ENCODE measurements at regions not wholly inside any gene's neighbourhood (a gene's known extent, or its start where the extent isn't known, plus 50 kb on each side); places are given as distances from the start of the nearest gene placed in this dataset.

GRCh38 chr4:126445596-126445995, 1130.8 kb downstream of the FAT4 start:
- intact Hi-C loops (cut with DNase I) = no loop called here
- no peak for DNase-seq

DNA sequence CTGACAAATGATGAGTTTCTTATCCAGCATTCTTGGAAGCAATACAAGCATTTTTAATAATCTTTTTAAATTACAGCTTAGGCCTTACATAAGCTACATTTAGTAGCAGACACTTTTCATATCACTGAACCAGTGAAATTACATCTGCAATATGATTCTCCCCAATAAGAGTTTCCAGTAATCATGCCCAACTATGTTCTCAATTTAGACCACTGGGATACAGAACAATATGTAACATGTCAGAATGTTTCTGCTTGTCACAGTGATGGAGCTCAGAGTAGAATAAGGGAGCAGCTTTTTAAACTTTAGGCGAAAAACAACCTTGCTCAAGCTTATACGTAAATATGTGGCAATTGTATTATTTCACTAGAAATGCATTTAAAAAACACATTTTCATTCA, 1132.2 kb downstream of the FAT4 start:
- Histone ChIP-seq H3K4me3 (no peak overlapping the region), H3K27ac (no peak overlapping the region), H3K27me3 (no peaks in the 10 kb centered on the region), H3K9me3 (replicated peaks in 1 of 3) (no peaks in the 10 kb centered on the region), H3K36me3 (replicated peaks in 1 of 2) (no peaks in the 10 kb centered on the region), H3K4me1 (replicated peaks in 1 of 2) (no peaks in the 10 kb centered on the region)
- intact Hi-C loops (cut with DNase I) = no loop called here
- DNase-seq = no peak
- WGBS, 4 donors = 81 to 85% (median 84%) methylated on average over 2 of the region's 2 CpGs
- TF ChIP-seq POLR2A (IDR thresholded peaks at IDR 0.05) = no peak
- TF ChIP-seq CTCF (IDR thresholded peaks at IDR 0.05) = no peak

More at GRCh38 chr4:126445596-126445995, 1130.8 kb downstream of the FAT4 start:
- H3K27me3 ChIP-seq = no peaks in the 10 kb centered on the region
- WGBS, 4 donors = 82 to 95% (median 84%) methylated on average over 1 of the region's 1 CpG
- no peak overlapping the region for H3K27ac ChIP-seq
- H3K36me3 ChIP-seq (replicated peaks in 1 of 2) = no peaks in the 10 kb centered on the region
- no peak for TF ChIP-seq POLR2A (IDR thresholded peaks at IDR 0.05)
- TF ChIP-seq CTCF (IDR thresholded peaks at IDR 0.05) = no peak
- no peaks in the 10 kb centered on the region for H3K4me1 ChIP-seq (replicated peaks in 1 of 2)
- no peak overlapping the region for H3K4me3 ChIP-seq
- H3K9me3 ChIP-seq (replicated peaks in 1 of 3) = no peaks in the 10 kb centered on the region

- TF ChIP-seq CTCF (IDR thresholded peaks at IDR 0.05) = no peak
- no peak for TF ChIP-seq POLR2A (IDR thresholded peaks at IDR 0.05)
- 80 to 90% (median 85%) methylated on average over 7 of the region's 7 CpGs for WGBS, 4 donors
- Histone ChIP-seq H3K4me1 (replicated peaks in 1 of 2) (no peaks in the 10 kb centered on the region), H3K4me3 (no peak overlapping the region), H3K9me3 (replicated peaks in 1 of 3) (no peaks in the 10 kb centered on the region), H3K27me3 (no peaks in the 10 kb centered on the region), H3K27ac (no peak overlapping the region), H3K36me3 (replicated peaks in 1 of 2) (no peaks in the 10 kb centered on the region)
- DNase-seq = no peak
- intact Hi-C loops (cut with DNase I) = no loop called here
Observed at GRCh38 chr4:126448086-126448845, 1133.5 kb downstream of the FAT4 start.

DNA sequence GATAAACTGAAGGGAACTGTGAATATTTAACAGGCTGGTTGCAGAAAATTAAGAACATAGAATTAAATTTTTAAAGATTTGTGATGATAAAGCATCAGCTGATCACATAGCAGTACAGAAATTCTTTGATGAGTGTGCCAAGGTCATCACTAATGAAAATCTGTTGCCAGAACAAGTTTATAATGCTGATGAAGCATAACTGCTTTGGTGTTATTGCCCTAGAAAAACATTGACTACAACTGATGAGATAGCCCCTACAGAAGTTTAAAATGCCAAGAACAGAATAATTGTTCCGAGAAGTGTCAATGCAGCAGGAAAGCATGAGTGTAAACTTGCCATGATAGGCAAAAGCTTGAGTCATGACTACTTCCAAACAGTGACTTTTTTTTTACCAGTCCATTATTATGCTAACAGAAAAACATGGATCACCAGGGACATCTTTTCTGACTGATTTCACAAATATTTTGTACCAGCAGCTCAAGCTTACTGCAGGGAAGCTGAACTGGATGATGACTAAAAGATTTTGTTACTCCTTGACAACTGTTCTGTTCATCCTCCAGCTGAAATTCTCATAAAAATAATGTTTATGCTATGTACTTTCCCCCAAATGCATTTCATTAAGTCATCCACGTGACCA, 1136.6 kb downstream of the FAT4 start:
- H3K27me3 ChIP-seq = no peaks in the 10 kb centered on the region
- H3K36me3 ChIP-seq (replicated peaks in 1 of 2) = no peaks in the 10 kb centered on the region
- no peaks in the 10 kb centered on the region for H3K4me1 ChIP-seq (replicated peaks in 1 of 2)
- WGBS, 4 donors = 67 to 75% (median 69%) methylated on average over 2 of the region's 2 CpGs
- no peaks in the 10 kb centered on the region for H3K9me3 ChIP-seq (replicated peaks in 1 of 3)
- no peak overlapping the region for H3K27ac ChIP-seq
- DNase-seq = no peak
- no peak overlapping the region for H3K4me3 ChIP-seq
- TF ChIP-seq POLR2A (IDR thresholded peaks at IDR 0.05) (no peak), CTCF (IDR thresholded peaks at IDR 0.05) (no peak)
- intact Hi-C loops (cut with DNase I) = no loop called here
